ENCODE measurements at regions not wholly inside any gene's neighbourhood (a gene's known extent, or its start where the extent isn't known, plus 50 kb on each side); places are given as distances from the start of the nearest gene placed in this dataset.

DNA sequence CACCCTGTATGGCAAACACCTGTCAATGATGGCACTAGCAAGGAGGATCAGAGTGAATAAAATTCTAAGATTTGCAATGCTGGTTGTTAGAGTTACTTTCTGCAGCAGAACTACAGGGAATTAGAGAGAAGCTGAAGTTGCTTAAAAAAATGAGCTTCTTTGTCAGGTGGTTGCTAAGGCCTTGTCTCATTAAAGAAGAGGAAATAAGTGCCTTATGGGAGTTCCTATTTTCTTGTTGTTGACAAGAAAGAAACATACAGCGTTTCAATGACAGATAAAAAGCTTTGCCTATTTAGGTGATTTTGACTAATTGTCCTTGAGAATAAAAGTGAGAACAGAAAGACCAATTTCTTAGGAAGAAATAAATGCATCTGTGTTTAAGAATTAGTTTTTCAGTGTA is 106.0 kb upstream of the ARHGAP24 start:
- TF ChIP-seq, protein P1, sequence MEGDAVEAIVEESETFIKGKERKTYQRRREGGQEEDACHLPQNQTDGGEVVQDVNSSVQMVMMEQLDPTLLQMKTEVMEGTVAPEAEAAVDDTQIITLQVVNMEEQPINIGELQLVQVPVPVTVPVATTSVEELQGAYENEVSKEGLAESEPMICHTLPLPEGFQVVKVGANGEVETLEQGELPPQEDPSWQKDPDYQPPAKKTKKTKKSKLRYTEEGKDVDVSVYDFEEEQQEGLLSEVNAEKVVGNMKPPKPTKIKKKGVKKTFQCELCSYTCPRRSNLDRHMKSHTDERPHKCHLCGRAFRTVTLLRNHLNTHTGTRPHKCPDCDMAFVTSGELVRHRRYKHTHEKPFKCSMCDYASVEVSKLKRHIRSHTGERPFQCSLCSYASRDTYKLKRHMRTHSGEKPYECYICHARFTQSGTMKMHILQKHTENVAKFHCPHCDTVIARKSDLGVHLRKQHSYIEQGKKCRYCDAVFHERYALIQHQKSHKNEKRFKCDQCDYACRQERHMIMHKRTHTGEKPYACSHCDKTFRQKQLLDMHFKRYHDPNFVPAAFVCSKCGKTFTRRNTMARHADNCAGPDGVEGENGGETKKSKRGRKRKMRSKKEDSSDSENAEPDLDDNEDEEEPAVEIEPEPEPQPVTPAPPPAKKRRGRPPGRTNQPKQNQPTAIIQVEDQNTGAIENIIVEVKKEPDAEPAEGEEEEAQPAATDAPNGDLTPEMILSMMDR (IDR thresholded peaks at IDR 0.05), result no peak
- TF ChIP-seq POLR2A (IDR thresholded peaks at IDR 0.05), result no peak

Data from right lobe of liver (tissue), 4 donors.